ENCODE measurements at regions not wholly inside any gene's neighbourhood (a gene's known extent, or its start where the extent isn't known, plus 50 kb on each side); places are given as distances from the start of the nearest gene placed in this dataset.

- Histone ChIP-seq H3K36me3 (ENCODE audit: control insufficient read depth in 2 of 2, insufficient read depth in 2 of 2, low read length in 1 of 2) (no peaks in the 10 kb centered on the region), H3K79me2 (ENCODE audit: control insufficient read depth, insufficient read depth, low read length) (no peaks in the 10 kb centered on the region), H3K4me2 (ENCODE audit: control insufficient read depth, insufficient read depth) (no peak overlapping the region), H4K20me1 (ENCODE audit: control insufficient read depth, insufficient read depth) (no peaks in the 10 kb centered on the region), H3K4me1 (ENCODE audit: control insufficient read depth, insufficient read depth, low read length) (no peaks in the 10 kb centered on the region), H3K4me3 (no peak overlapping the region), H2AFZ (ENCODE audit: control insufficient read depth, low read depth, low read length) (no peak overlapping the region), H3K9me3 (replicated peaks; ENCODE audit: control insufficient read depth, insufficient read depth, low read length) (no peaks in the 10 kb centered on the region), H3K27ac (ENCODE audit: control insufficient read depth, insufficient read depth) (no peak overlapping the region), H3K9ac (ENCODE audit: control insufficient read depth, insufficient read depth, low read length) (no peak overlapping the region), H3K27me3 (replicated peaks in 1 of 2; ENCODE audit: control insufficient read depth in 2 of 2, insufficient read depth in 2 of 2, low read length in 1 of 2) (no peaks in the 10 kb centered on the region)
- ChIA-PET RAD21 (ENCODE audit: unreplicated experiment) (interaction anchor here (1.1 kb wide), 1 partner anchor 20 kb away, joined by 3 read pairs; no protein-coding TSS in a partner anchor), POLR2A (no interaction called here), CTCF (no interaction called here), SMC1A (ENCODE audit: uncharacterized antibody, unreplicated experiment) (no interaction called here)
- no TSS peak for BruUV-seq (replicated peaks)
- DNase-seq (ENCODE audit: low read depth, low spot score) = no peak
- TF ChIP-seq CUX1 (IDR thresholded peaks at IDR 0.05; ENCODE audit: insufficient replicate concordance, low read depth, low read length) (no peak), USF1 (IDR thresholded peaks at IDR 0.05; ENCODE audit: borderline replicate concordance, extremely low read length, insufficient read depth, low read depth, low read length) (no peak), TBL1XR1 (IDR thresholded peaks at IDR 0.05; ENCODE audit: low read depth, low read length) (no peak), SMAD1 (IDR thresholded peaks at IDR 0.05; ENCODE audit: low read depth, partially characterized antibody) (no peak), SKIL (IDR thresholded peaks at IDR 0.05; ENCODE audit: low read depth, poor library complexity, severe bottlenecking) (no peak)
- in situ Hi-C loops (cut with MboI) (no loop called here), intact Hi-C loops (cut with micrococcal nuclease; ENCODE audit: unreplicated experiment) (no loop called here)
- 41% methylated on average over 3 of the region's 3 CpGs for WGBS (ENCODE audit: insufficient coverage, insufficient replicate concordance, low lambda C conversion rate, missing lambda C conversion rate)
- no peak for FAIRE-seq
- no peak for ATAC-seq
These were observed 402.2 kb upstream of the FAR2 start for GRCh38 chr12:28746734-28747325.
